ENCODE measurements at regions not wholly inside any gene's neighbourhood (a gene's known extent, or its start where the extent isn't known, plus 50 kb on each side); places are given as distances from the start of the nearest gene placed in this dataset.

DNA sequence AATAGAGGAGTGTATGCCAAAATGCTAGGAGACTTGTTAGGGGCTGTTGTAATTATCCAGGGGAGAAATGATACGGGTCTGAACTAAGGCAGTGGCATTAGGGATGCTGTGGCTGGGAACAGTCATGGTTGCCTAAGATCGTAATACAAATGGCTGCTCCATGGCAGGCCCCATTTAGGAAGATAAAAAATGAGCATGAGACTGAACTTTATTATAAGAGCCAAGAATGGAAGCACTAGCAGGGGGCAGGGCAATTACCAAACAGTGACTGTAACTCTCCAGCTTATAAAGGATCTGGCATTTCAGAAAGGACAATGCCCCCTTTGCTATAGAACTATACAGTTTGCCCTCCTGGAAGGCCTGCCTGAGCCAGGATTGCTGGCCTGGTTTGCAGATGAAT, 503.3 kb upstream of the CDH5 start:
- no peak for DNase-seq (ENCODE audit: low read depth)
- H3K4me3 ChIP-seq (ENCODE audit: control insufficient read depth, low read depth, low read length) = no peak overlapping the region

DNA sequence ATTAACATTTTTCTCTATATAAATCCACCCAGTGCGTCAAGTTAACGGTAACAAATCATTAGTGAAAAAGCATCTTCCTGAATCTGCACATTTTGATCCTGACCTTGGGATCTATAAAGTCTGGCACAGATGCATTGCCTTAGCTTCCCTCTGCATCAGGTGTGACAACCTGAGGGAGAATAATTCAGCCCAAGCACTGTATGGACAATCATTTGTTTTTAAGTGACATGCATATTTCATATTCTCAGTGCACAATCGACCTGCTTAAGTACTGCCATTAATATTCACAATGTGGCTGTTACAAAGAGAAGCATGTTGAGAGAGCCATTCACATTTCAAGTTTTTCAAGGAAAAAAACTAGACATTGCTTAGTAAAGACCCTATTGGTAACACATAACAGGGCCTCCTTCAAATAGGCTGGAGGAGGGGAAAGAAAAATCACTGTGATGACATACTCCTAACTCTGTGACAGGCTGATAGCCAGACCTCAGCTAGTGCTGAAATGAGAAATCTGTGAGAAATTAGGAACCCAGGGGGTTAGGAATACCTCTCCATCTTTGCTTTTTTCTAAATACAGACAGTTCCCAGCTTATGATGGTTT, 505.3 kb upstream of the CDH5 start:
- no peak overlapping the region for H3K4me3 ChIP-seq (ENCODE audit: control insufficient read depth, low read depth, low read length)
- TF ChIP-seq, protein P1, sequence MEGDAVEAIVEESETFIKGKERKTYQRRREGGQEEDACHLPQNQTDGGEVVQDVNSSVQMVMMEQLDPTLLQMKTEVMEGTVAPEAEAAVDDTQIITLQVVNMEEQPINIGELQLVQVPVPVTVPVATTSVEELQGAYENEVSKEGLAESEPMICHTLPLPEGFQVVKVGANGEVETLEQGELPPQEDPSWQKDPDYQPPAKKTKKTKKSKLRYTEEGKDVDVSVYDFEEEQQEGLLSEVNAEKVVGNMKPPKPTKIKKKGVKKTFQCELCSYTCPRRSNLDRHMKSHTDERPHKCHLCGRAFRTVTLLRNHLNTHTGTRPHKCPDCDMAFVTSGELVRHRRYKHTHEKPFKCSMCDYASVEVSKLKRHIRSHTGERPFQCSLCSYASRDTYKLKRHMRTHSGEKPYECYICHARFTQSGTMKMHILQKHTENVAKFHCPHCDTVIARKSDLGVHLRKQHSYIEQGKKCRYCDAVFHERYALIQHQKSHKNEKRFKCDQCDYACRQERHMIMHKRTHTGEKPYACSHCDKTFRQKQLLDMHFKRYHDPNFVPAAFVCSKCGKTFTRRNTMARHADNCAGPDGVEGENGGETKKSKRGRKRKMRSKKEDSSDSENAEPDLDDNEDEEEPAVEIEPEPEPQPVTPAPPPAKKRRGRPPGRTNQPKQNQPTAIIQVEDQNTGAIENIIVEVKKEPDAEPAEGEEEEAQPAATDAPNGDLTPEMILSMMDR (conservative IDR thresholded peaks at IDR 0.05; ENCODE audit: control insufficient read depth, insufficient read depth, low read depth, low read length) = no peak
- no peak for DNase-seq (ENCODE audit: low read depth)

More for the DNA sequence above, 503.3 kb upstream of the CDH5 start:
- TF ChIP-seq, protein P1 (conservative IDR thresholded peaks at IDR 0.05; ENCODE audit: control insufficient read depth, insufficient read depth, low read depth, low read length) = no peak

- DNase-seq (ENCODE audit: low read depth) = no peak
- no peak overlapping the region for H3K4me3 ChIP-seq (ENCODE audit: control insufficient read depth, low read depth, low read length)
- TF ChIP-seq, protein P1 (conservative IDR thresholded peaks at IDR 0.05; ENCODE audit: control insufficient read depth, insufficient read depth, low read depth, low read length) = no peak
Measured at GRCh38 chr16:65855171-65856145, 511.0 kb upstream of the CDH5 start.

DNA sequence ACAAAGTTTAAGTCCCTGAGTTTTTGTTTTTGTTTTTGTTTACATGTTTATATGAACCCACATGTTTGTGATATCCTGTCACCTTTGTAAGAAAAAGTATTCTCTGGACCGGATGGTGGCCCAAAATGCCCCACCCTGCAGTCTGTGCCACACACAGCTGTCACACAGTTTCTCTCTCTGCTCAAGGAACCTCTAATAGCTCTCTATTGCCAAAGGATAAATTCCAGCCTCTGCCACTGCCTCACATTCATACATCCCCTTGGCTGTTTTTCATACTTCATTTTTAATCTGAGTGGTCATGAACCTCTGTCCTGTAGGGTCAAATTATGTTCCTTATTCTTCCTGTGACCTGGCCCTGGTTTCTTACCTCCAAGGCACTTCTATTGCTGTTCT, 520.3 kb upstream of the CDH5 start:
- no peak overlapping the region for H3K4me3 ChIP-seq (ENCODE audit: control insufficient read depth, low read depth, low read length)
- no peak for DNase-seq (ENCODE audit: low read depth)
- TF ChIP-seq, protein P1 (conservative IDR thresholded peaks at IDR 0.05; ENCODE audit: control insufficient read depth, insufficient read depth, low read depth, low read length) = no peak

GRCh38 chr16:65845466-65846209, 520.9 kb upstream of the CDH5 start:
- no peak overlapping the region for H3K4me3 ChIP-seq (ENCODE audit: control insufficient read depth, low read depth, low read length)
- TF ChIP-seq, protein P1 (conservative IDR thresholded peaks at IDR 0.05; ENCODE audit: control insufficient read depth, insufficient read depth, low read depth, low read length) = no peak
- peak; percentile 14 for DNase-seq (ENCODE audit: low read depth)

DNA sequence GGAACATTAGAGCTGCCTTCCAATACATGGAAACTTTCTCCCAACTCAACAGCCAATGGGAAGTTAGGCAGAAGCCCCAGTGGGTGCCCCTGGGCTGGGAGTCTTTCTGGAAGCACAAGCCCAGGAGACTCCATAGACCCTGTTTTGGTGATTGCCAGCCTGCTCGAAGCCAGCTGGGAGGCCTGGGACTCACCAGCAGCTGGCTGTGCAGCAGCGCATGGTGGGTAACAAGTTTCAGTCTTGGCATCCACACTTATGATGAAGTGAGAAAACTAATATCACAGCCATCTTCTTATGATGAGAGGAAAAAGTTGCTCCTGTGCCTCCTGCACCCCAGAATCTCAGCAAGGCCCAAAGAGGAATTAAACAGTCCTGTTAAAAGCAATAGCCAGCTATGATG, 522.5 kb upstream of the CDH5 start:
- no peak overlapping the region for H3K4me3 ChIP-seq (ENCODE audit: control insufficient read depth, low read depth, low read length)
- DNase-seq (ENCODE audit: low read depth) = no peak
- TF ChIP-seq, protein P1 (conservative IDR thresholded peaks at IDR 0.05; ENCODE audit: control insufficient read depth, insufficient read depth, low read depth, low read length) = no peak

All from fibroblast of mammary gland (primary cell).